Umbilical cord (tissue), 1 donor: ENCODE measurements at regions not wholly inside any gene's neighbourhood (a gene's known extent, or its start where the extent isn't known, plus 50 kb on each side); places are given as distances from the start of the nearest gene placed in this dataset.
A peak's percentile ranks its signal among the peaks of the same experiment; 100 is the strongest.
"Not testable (repeated sequence)": the region's sequence is repeated elsewhere in the genome, so short reads cannot be mapped to it uniquely, and the experiment has no call there.

ENCODE experiments used
- DNase-seq: peaks from one replicate; pipeline ENCODE4 v3.0.0-alpha.2; 2015; ENCODE audit warnings: low spot score

GRCh38 chr2:159880729-159881128, 82.7 kb upstream of the CD302 start:
- no peak for DNase-seq

GRCh38 chr2:159879051-159879604, 81.1 kb upstream of the CD302 start:
- DNase-seq = peak; percentile 25

GRCh38 chr2:159875083-159875482, 77.1 kb upstream of the CD302 start:
- no peak for DNase-seq

GRCh38 chr2:159873258-159873657, 75.2 kb upstream of the CD302 start:
- DNase-seq = no peak

- no peak for DNase-seq
Measured at GRCh38 chr2:159872353-159872752, 74.3 kb upstream of the CD302 start.

- DNase-seq = not testable (repeated sequence)
Measured at GRCh38 chr2:159868598-159869159, 70.7 kb upstream of the CD302 start.

GRCh38 chr2:159867567-159868361, 69.8 kb upstream of the CD302 start:
- no peak for DNase-seq

- DNase-seq = no peak
Measured at GRCh38 chr2:159863526-159864160, 65.6 kb upstream of the CD302 start.

- DNase-seq = no peak
Measured at GRCh38 chr2:159860581-159861310, 62.7 kb upstream of the CD302 start.

- DNase-seq = no peak
Measured at GRCh38 chr2:159859583-159859982, 61.6 kb upstream of the CD302 start.

GRCh38 chr2:159856760-159857159, 58.8 kb upstream of the CD302 start:
- no peak for DNase-seq

GRCh38 chr2:159855557-159856061, 57.6 kb upstream of the CD302 start:
- DNase-seq = no peak

- DNase-seq = no peak
Measured at GRCh38 chr2:159855143-159855542, 57.1 kb upstream of the CD302 start.

- DNase-seq = no peak
Measured at GRCh38 chr2:159854481-159854880, 56.5 kb upstream of the CD302 start.

- no peak for DNase-seq
Measured at GRCh38 chr2:159853101-159853500, 55.1 kb upstream of the CD302 start.

- no peak for DNase-seq
Measured at GRCh38 chr2:159851941-159852340, 53.9 kb upstream of the CD302 start.

- no peak for DNase-seq
Measured at GRCh38 chr2:159850789-159851188, 52.8 kb upstream of the CD302 start.

- DNase-seq = no peak
Measured at GRCh38 chr2:159849160-159849813, 51.3 kb upstream of the CD302 start.
